Retinal pigment epithelial cell (primary cell): ENCODE measurements at regions not wholly inside any gene's neighbourhood (a gene's known extent, or its start where the extent isn't known, plus 50 kb on each side); places are given as distances from the start of the nearest gene placed in this dataset.

Experiments
- DNase-seq: peaks from one replicate; pipeline ENCODE4 v3.0.0-alpha.2; 2010; ENCODE audit warnings: low read depth
- H3K4me3 ChIP-seq: 2 replicates; pipeline ENCODE4 v1.5.1; 2011; ENCODE audit warnings: mild to moderate bottlenecking, low read length, control low read depth, moderate library complexity
- CTCF ChIP-seq: conservative IDR thresholded peaks from 2 replicates; pipeline ENCODE4 v1.5.1; 2011; ENCODE audit warnings: low read depth, low read length, control low read depth, inconsistent platforms

GRCh38 chr12:125283521-125283920, 218.3 kb downstream of the AACS start:
- no peak for TF ChIP-seq CTCF
- H3K4me3 ChIP-seq, result no peak overlapping the region

GRCh38 chr12:125284087-125284486, 218.9 kb downstream of the AACS start:
- no peak overlapping the region for H3K4me3 ChIP-seq
- TF ChIP-seq CTCF, result no peak
- no peak for DNase-seq

More at GRCh38 chr12:125283521-125283920, 218.3 kb downstream of the AACS start:
- DNase-seq, result no peak

- TF ChIP-seq CTCF, result no peak
- no peak overlapping the region for H3K4me3 ChIP-seq
- DNase-seq, result no peak
Observed at GRCh38 chr12:125284945-125285685, 219.9 kb downstream of the AACS start.

- H3K4me3 ChIP-seq, result no peak overlapping the region
- no peak for TF ChIP-seq CTCF
- DNase-seq, result no peak
Observed at GRCh38 chr12:125286005-125286727, 220.9 kb downstream of the AACS start.

- no peak for TF ChIP-seq CTCF
- no peak overlapping the region for H3K4me3 ChIP-seq
- no peak for DNase-seq
Observed at GRCh38 chr12:125287155-125287847, 222.1 kb downstream of the AACS start.

- no peak overlapping the region for H3K4me3 ChIP-seq
- DNase-seq, result no peak
- no peak for TF ChIP-seq CTCF
Observed at GRCh38 chr12:125288931-125289928, 224.0 kb downstream of the AACS start.
